Spleen (tissue), 7 donors: ENCODE measurements at regions not wholly inside any gene's neighbourhood (a gene's known extent, or its start where the extent isn't known, plus 50 kb on each side); places are given as distances from the start of the nearest gene placed in this dataset.

Source experiments
- CTCF ChIP-seq, 11 experiments: fragments of 200-600 bp in 7 of 11; fragments of 450-650 bp in 4 of 11; sonication (generic) in 4 of 11; IDR thresholded peaks in 8 of 11; conservative IDR thresholded peaks in 3 of 11; 1 replicate in 7 of 11; 2 replicates in 4 of 11; pipeline versions ENCODE4 v1.4.0 to v1.8.0; 2016 to 2021; ENCODE audit warnings: antibody characterized with exemption in 11 of 11, inconsistent platforms in 4 of 11, mild to moderate bottlenecking in 1 of 11
- POLR2A ChIP-seq, 3 donors: fragments of 450-650 bp; IDR thresholded peaks; one replicate each; pipeline ENCODE4 v1.5.1; 2017; ENCODE audit warnings: antibody characterized with exemption in 3 of 3, mild to moderate bottlenecking in 1 of 3
- POLR2AphosphoS5 ChIP-seq, 3 donors: sonication (generic); formaldehyde crosslinking; IDR thresholded peaks; one replicate each; pipeline ENCODE4 v1.5.1; 2017; ENCODE audit warnings: antibody characterized with exemption in 3 of 3
- donor health status: DM: no; HTN: no; CAD: no; lungs with moderate emphysema.
- donor health status: DM: no; HTN: no; CAD: no.
- donor health status: DM: no; HTN: no; CAD: no.

GRCh38 chr2:14263053-14263452 lies 369.5 kb upstream of the LRATD1 start:
- TF ChIP-seq CTCF (IDR thresholded peaks at IDR 0.05 in 8 of 11, conservative IDR thresholded peaks at IDR 0.05 in 3 of 11) = no peak
- no peak for TF ChIP-seq POLR2A (IDR thresholded peaks at IDR 0.05)
- no peak for TF ChIP-seq POLR2AphosphoS5 (IDR thresholded peaks at IDR 0.05)
